ENCODE measurements at regions not wholly inside any gene's neighbourhood (a gene's known extent, or its start where the extent isn't known, plus 50 kb on each side); places are given as distances from the start of the nearest gene placed in this dataset.

- no peak for ATAC-seq
- H3K36me3 ChIP-seq (ENCODE audit: control insufficient read depth in 1 of 2, insufficient read depth in 2 of 2, low read length in 2 of 2) = no peaks in the 10 kb centered on the region
- H3K9me2 ChIP-seq (ENCODE audit: insufficient read depth) = no peaks in the 10 kb centered on the region
- ChIA-PET CTCF (interaction anchor here (1.0 kb wide), 1 partner anchor 43 kb away, joined by 3 read pairs; no protein-coding TSS in a partner anchor), POLR2A (no interaction called here), RAD21 (ENCODE audit: low non-redundant PET in 1 of 2, low total read pairs in 2 of 2, uncharacterized antibody in 2 of 2, unreplicated experiment in 2 of 2) (no interaction called here)
- H3K9ac ChIP-seq (ENCODE audit: low read length) = no peak overlapping the region
- no peak overlapping the region for H2AFZ ChIP-seq (ENCODE audit: low read depth, low read length, poor library complexity, severe bottlenecking)
- H3K4me1 ChIP-seq (ENCODE audit: control insufficient read depth in 1 of 2, insufficient read depth in 2 of 2, low read length in 2 of 2) = peaks cover 4 to 8% of the 10 kb centered on the region in 2 experiments; a peak in 2 of 4 replicates
- no peaks in the 10 kb centered on the region for H3K79me2 ChIP-seq (ENCODE audit: insufficient read depth, low read length)
- BruUV-seq (replicated peaks) = no TSS peak
- H3K27me3 ChIP-seq (ENCODE audit: insufficient read depth, low read length) = no peaks in the 10 kb centered on the region
- no peak for DNase-seq (ENCODE audit: low read depth, low spot score)
- no peaks in the 10 kb centered on the region for H4K20me1 ChIP-seq (ENCODE audit: insufficient read depth)
- intact Hi-C loops (cut with micrococcal nuclease) = no loop called here
- no peak overlapping the region for H3K4me3 ChIP-seq (replicated peaks in 1 of 2; ENCODE audit: low read depth in 1 of 2, low read length in 2 of 2)
- no peak overlapping the region for H3K4me2 ChIP-seq (ENCODE audit: low read length)
- TF ChIP-seq, protein P1, sequence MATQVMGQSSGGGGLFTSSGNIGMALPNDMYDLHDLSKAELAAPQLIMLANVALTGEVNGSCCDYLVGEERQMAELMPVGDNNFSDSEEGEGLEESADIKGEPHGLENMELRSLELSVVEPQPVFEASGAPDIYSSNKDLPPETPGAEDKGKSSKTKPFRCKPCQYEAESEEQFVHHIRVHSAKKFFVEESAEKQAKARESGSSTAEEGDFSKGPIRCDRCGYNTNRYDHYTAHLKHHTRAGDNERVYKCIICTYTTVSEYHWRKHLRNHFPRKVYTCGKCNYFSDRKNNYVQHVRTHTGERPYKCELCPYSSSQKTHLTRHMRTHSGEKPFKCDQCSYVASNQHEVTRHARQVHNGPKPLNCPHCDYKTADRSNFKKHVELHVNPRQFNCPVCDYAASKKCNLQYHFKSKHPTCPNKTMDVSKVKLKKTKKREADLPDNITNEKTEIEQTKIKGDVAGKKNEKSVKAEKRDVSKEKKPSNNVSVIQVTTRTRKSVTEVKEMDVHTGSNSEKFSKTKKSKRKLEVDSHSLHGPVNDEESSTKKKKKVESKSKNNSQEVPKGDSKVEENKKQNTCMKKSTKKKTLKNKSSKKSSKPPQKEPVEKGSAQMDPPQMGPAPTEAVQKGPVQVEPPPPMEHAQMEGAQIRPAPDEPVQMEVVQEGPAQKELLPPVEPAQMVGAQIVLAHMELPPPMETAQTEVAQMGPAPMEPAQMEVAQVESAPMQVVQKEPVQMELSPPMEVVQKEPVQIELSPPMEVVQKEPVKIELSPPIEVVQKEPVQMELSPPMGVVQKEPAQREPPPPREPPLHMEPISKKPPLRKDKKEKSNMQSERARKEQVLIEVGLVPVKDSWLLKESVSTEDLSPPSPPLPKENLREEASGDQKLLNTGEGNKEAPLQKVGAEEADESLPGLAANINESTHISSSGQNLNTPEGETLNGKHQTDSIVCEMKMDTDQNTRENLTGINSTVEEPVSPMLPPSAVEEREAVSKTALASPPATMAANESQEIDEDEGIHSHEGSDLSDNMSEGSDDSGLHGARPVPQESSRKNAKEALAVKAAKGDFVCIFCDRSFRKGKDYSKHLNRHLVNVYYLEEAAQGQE (IDR thresholded peaks at IDR 0.05; ENCODE audit: low read depth) = no peak
- TF ChIP-seq ELF1 (IDR thresholded peaks at IDR 0.05; ENCODE audit: borderline replicate concordance, low read depth) (no peak), RAD21 (IDR thresholded peaks at IDR 0.05; ENCODE audit: low read depth) (no peak), ATF3 (IDR thresholded peaks at IDR 0.05) (no peak), CEBPB (IDR thresholded peaks at IDR 0.05; ENCODE audit: low read depth) (no peak), SRF (IDR thresholded peaks at IDR 0.05; ENCODE audit: low read depth) (no peak), YY1 (IDR thresholded peaks at IDR 0.05; ENCODE audit: extremely low read depth, insufficient replicate concordance, low read depth, low read length) (no peak)
- no peak overlapping the region for H3K27ac ChIP-seq (ENCODE audit: low read depth, low read length)
- H3K9me3 ChIP-seq (ENCODE audit: control insufficient read depth in 1 of 2, insufficient read depth in 1 of 2, low read depth in 1 of 2, low read length in 2 of 2) = no peaks in the 10 kb centered on the region
Measured at GRCh38 chr1:78232630-78233029, 186.9 kb downstream of the GIPC2 start.

Measured in HCT116 (cell line).